ENCODE measurements at regions not wholly inside any gene's neighbourhood (a gene's known extent, or its start where the extent isn't known, plus 50 kb on each side); places are given as distances from the start of the nearest gene placed in this dataset.

DNA sequence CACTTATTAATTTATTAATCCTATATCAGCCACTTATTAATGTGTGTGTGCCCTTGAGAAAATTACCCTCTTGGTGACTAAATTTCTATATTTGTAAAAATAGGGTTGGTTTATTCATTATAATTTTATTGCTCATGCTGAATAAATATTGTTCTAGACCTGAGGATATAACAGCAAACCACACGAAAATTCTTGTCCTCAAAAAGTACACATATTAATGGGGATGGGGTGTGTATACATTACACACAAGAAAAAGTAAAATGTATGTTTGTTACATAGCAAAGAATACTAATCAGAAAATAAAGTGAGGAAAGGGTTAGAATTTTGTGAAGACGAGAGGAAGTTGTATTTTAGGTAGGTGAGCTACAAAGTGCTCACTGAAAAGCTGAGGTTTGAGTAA lies 1068.9 kb upstream of the RAG2 start:
- no peaks in the 10 kb centered on the region for H3K4me1 ChIP-seq (ENCODE audit: insufficient read depth)
- H3K9me3 ChIP-seq (ENCODE audit: low read depth): no peaks in the 10 kb centered on the region
- in situ Hi-C loops (cut with MboI): no loop called here
- no peaks in the 10 kb centered on the region for H3K9me2 ChIP-seq (ENCODE audit: insufficient read depth)
- no peak overlapping the region for H2AFZ ChIP-seq
- TF ChIP-seq EZH2 (IDR thresholded peaks at IDR 0.05; ENCODE audit: insufficient read depth, poor library complexity, severe bottlenecking) (no peak), EZH2phosphoT487 (IDR thresholded peaks at IDR 0.05; ENCODE audit: insufficient read depth, low read depth) (no peak)
- no peak for DNase-seq
- H3K27me3 ChIP-seq (replicated peaks; ENCODE audit: insufficient read depth): no peaks in the 10 kb centered on the region
- no peak overlapping the region for H3K27ac ChIP-seq
- no peaks in the 10 kb centered on the region for H4K20me1 ChIP-seq (ENCODE audit: insufficient read depth)
- 2 to 4% methylated on average over 2 of the region's 2 CpGs for WGBS, 2 experiments (ENCODE audit: low coverage in 1 of 2, low lambda C conversion rate in 2 of 2, missing lambda C conversion rate in 2 of 2)
- no peak overlapping the region for H3K4me3 ChIP-seq
- H3K9ac ChIP-seq: no peak overlapping the region
- H3K36me3 ChIP-seq (ENCODE audit: low read depth): no peaks in the 10 kb centered on the region
- H3F3A ChIP-seq (ENCODE audit: insufficient read depth): no peaks in the 10 kb centered on the region
- H3K79me2 ChIP-seq (ENCODE audit: insufficient read depth): no peaks in the 10 kb centered on the region
- H3K4me2 ChIP-seq (ENCODE audit: unreplicated experiment): no peak overlapping the region

DNA sequence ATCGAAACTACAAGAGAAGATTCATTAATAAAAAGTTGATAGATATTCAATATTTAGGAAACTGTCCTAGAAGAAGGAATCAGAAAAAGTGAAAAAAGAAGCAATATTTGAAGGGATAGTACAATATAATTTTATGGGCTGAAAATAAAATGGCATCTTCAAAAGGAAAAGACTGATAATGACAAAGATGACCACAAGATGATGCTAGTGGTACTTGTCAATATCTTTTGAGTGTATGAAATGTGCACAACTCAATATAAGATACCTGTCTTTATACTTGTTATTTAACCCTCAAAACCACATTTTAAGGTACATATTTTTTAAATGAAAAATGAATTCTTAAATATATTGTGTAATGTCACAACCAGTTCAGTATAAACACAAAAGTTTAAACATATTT lies 1059.6 kb upstream of the RAG2 start:
- H3K79me2 ChIP-seq (ENCODE audit: insufficient read depth): no peaks in the 10 kb centered on the region
- no peak for DNase-seq
- H3K4me2 ChIP-seq (ENCODE audit: unreplicated experiment): no peak overlapping the region
- no peak overlapping the region for H3K27ac ChIP-seq
- no peaks in the 10 kb centered on the region for H3K9me3 ChIP-seq (ENCODE audit: low read depth)
- no peak overlapping the region for H2AFZ ChIP-seq
- H3K27me3 ChIP-seq (replicated peaks; ENCODE audit: insufficient read depth): no peaks in the 10 kb centered on the region
- no peaks in the 10 kb centered on the region for H4K20me1 ChIP-seq (ENCODE audit: insufficient read depth)
- no peaks in the 10 kb centered on the region for H3K4me1 ChIP-seq (ENCODE audit: insufficient read depth)
- in situ Hi-C loops (cut with MboI): no loop called here
- no peaks in the 10 kb centered on the region for H3K36me3 ChIP-seq (ENCODE audit: low read depth)
- 20 to 28% methylated on average over 1 of the region's 1 CpG for WGBS, 2 experiments (ENCODE audit: low coverage in 1 of 2, low lambda C conversion rate in 2 of 2, missing lambda C conversion rate in 2 of 2)
- no peak for TF ChIP-seq EZH2 (IDR thresholded peaks at IDR 0.05; ENCODE audit: insufficient read depth, poor library complexity, severe bottlenecking)
- TF ChIP-seq EZH2phosphoT487 (IDR thresholded peaks at IDR 0.05; ENCODE audit: insufficient read depth, low read depth): no peak
- no peak overlapping the region for H3K4me3 ChIP-seq
- no peaks in the 10 kb centered on the region for H3F3A ChIP-seq (ENCODE audit: insufficient read depth)
- no peak overlapping the region for H3K9ac ChIP-seq
- H3K9me2 ChIP-seq (ENCODE audit: insufficient read depth): no peaks in the 10 kb centered on the region

DNA sequence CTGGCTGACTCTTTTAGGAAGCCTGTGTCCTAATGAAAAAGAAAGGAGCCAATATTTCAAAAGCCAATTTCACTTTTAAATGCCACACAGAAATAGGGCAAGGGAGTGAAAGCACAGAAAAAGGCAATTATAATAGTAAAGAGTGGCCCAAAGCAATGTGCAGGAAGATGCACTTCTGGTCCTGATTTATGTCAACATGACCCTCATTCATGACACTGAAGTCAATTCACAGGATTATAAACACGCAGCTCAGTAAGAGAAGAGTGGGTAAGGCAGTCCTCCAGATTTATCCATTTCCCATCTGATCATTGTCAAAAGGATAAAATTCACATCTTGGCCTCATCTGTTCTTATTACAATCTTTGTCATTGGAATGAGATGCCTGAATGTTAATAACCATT lies 1049.7 kb upstream of the RAG2 start:
- TF ChIP-seq EZH2 (IDR thresholded peaks at IDR 0.05; ENCODE audit: insufficient read depth, poor library complexity, severe bottlenecking) (no peak), EZH2phosphoT487 (IDR thresholded peaks at IDR 0.05; ENCODE audit: insufficient read depth, low read depth) (no peak)
- Histone ChIP-seq H3K27ac (no peak overlapping the region), H3K9me2 (ENCODE audit: insufficient read depth) (no peaks in the 10 kb centered on the region), H2AFZ (no peak overlapping the region), H3K9ac (no peak overlapping the region), H3K4me2 (ENCODE audit: unreplicated experiment) (no peak overlapping the region), H3K79me2 (ENCODE audit: insufficient read depth) (no peaks in the 10 kb centered on the region), H3K9me3 (ENCODE audit: low read depth) (no peaks in the 10 kb centered on the region), H3K27me3 (replicated peaks; ENCODE audit: insufficient read depth) (no peaks in the 10 kb centered on the region), H4K20me1 (ENCODE audit: insufficient read depth) (no peaks in the 10 kb centered on the region), H3F3A (ENCODE audit: insufficient read depth) (no peaks in the 10 kb centered on the region), H3K4me1 (ENCODE audit: insufficient read depth) (no peaks in the 10 kb centered on the region), H3K36me3 (ENCODE audit: low read depth) (no peaks in the 10 kb centered on the region), H3K4me3 (no peak overlapping the region)
- no peak for DNase-seq
- in situ Hi-C loops (cut with MboI): no loop called here
- WGBS, 2 experiments (ENCODE audit: low coverage in 1 of 2, low lambda C conversion rate in 2 of 2, missing lambda C conversion rate in 2 of 2): 5 to 6% methylated on average over 1 of the region's 1 CpG

DNA sequence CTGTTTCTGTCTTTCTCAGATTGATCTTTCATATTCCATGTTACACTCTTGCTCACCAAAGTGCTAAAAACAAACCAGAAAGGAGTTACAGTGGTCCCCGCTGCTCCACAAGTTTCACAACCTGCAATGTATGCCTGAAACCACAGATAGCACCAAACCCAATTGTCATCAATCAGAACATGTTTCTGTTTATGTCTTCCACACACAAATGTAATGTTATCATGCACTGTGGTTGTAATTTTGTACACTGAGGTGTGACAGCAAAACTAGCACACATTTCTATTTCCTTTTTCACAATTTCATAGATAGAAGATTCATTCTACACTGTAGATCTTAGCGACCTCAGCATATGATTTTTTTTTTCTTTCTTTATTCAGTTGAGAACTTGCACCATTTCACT lies 1045.9 kb upstream of the RAG2 start:
- H3K36me3 ChIP-seq (ENCODE audit: low read depth): no peaks in the 10 kb centered on the region
- in situ Hi-C loops (cut with MboI): no loop called here
- DNase-seq: no peak
- no peak overlapping the region for H3K4me3 ChIP-seq
- no peaks in the 10 kb centered on the region for H3K9me2 ChIP-seq (ENCODE audit: insufficient read depth)
- no peaks in the 10 kb centered on the region for H3F3A ChIP-seq (ENCODE audit: insufficient read depth)
- no peaks in the 10 kb centered on the region for H4K20me1 ChIP-seq (ENCODE audit: insufficient read depth)
- WGBS, 2 experiments (ENCODE audit: low coverage in 1 of 2, low lambda C conversion rate in 2 of 2, missing lambda C conversion rate in 2 of 2): 22 to 25% methylated on average over 2 of the region's 2 CpGs
- H3K4me1 ChIP-seq (ENCODE audit: insufficient read depth): no peaks in the 10 kb centered on the region
- TF ChIP-seq EZH2 (IDR thresholded peaks at IDR 0.05; ENCODE audit: insufficient read depth, poor library complexity, severe bottlenecking) (no peak), EZH2phosphoT487 (IDR thresholded peaks at IDR 0.05; ENCODE audit: insufficient read depth, low read depth) (no peak)
- no peaks in the 10 kb centered on the region for H3K79me2 ChIP-seq (ENCODE audit: insufficient read depth)
- H3K9me3 ChIP-seq (ENCODE audit: low read depth): no peaks in the 10 kb centered on the region
- H3K9ac ChIP-seq: no peak overlapping the region
- no peaks in the 10 kb centered on the region for H3K27me3 ChIP-seq (replicated peaks; ENCODE audit: insufficient read depth)
- H2AFZ ChIP-seq: no peak overlapping the region
- H3K4me2 ChIP-seq (ENCODE audit: unreplicated experiment): no peak overlapping the region
- no peak overlapping the region for H3K27ac ChIP-seq

DNA sequence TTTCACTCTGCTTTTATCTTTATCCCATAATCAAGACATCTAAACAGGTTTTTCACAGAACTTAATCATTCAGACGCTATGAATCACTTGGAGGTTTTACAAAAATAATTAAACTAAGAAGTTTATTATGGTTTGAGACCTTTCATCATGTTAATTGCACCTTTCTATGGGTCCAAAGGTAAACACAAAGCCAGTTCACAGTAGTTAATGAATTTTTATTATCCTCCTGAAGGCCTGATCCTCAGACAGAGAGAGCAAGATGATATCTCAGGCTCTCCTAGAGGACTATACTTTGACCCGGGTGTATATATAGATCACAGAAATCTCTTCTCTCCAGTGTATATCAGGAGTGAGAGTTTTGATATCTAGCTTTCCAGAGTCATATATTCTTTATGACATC lies 1044.3 kb upstream of the RAG2 start:
- H3K9ac ChIP-seq: no peak overlapping the region
- H3K9me3 ChIP-seq (ENCODE audit: low read depth): no peaks in the 10 kb centered on the region
- H3K4me1 ChIP-seq (ENCODE audit: insufficient read depth): no peaks in the 10 kb centered on the region
- no peak overlapping the region for H3K4me2 ChIP-seq (ENCODE audit: unreplicated experiment)
- no peak for DNase-seq
- 1 to 5% methylated on average over 2 of the region's 2 CpGs for WGBS, 2 experiments (ENCODE audit: low coverage in 1 of 2, low lambda C conversion rate in 2 of 2, missing lambda C conversion rate in 2 of 2)
- no peaks in the 10 kb centered on the region for H3K9me2 ChIP-seq (ENCODE audit: insufficient read depth)
- H4K20me1 ChIP-seq (ENCODE audit: insufficient read depth): no peaks in the 10 kb centered on the region
- H3F3A ChIP-seq (ENCODE audit: insufficient read depth): no peaks in the 10 kb centered on the region
- H2AFZ ChIP-seq: no peak overlapping the region
- in situ Hi-C loops (cut with MboI): no loop called here
- no peaks in the 10 kb centered on the region for H3K79me2 ChIP-seq (ENCODE audit: insufficient read depth)
- H3K27ac ChIP-seq: no peak overlapping the region
- no peaks in the 10 kb centered on the region for H3K27me3 ChIP-seq (replicated peaks; ENCODE audit: insufficient read depth)
- H3K36me3 ChIP-seq (ENCODE audit: low read depth): no peaks in the 10 kb centered on the region
- H3K4me3 ChIP-seq: no peak overlapping the region
- no peak for TF ChIP-seq EZH2phosphoT487 (IDR thresholded peaks at IDR 0.05; ENCODE audit: insufficient read depth, low read depth)
- TF ChIP-seq EZH2 (IDR thresholded peaks at IDR 0.05; ENCODE audit: insufficient read depth, poor library complexity, severe bottlenecking): no peak

All from GM23248 (cell line).